HepG2 (cell line): ENCODE measurements at regions not wholly inside any gene's neighbourhood (a gene's known extent, or its start where the extent isn't known, plus 50 kb on each side); places are given as distances from the start of the nearest gene placed in this dataset.

ENCODE experiments used
- ATAC-seq: fragments of 200-7000 bp; cut with Tn5 transposase; 3 replicates; pipeline ENCODE4 v1.9.1; 2020; ENCODE audit warnings: mild to moderate bottlenecking, moderate library complexity
- BruUV-seq: library from RNA; stranded (reverse); fragments of 400-500 nt; replicated peaks from 2 replicates; lab custom pipeline; 2021; lab: Mats Ljungman, UMichigan
- CTCF ChIA-PET: fragments of 300-600 bp; formaldehyde crosslinking; extraction: SDS; loops from one replicate; lab custom pipeline; 2021; ENCODE audit warnings: low total read pairs, inconsistent platforms, low intra/inter-chr PET ratio; lab: Yijun Ruan, JAX
- POLR2A ChIA-PET: fragments of 350-600 bp; sonication (Branson Sonifier 250); formaldehyde crosslinking; loops from one replicate; lab custom pipeline; 2020; ENCODE audit warnings: antibody characterized with exemption, inconsistent platforms; lab: Yijun Ruan, JAX
- DNase-seq: peaks from one replicate; pipeline ENCODE4 v3.0.0-alpha.2; 2015; ENCODE audit warnings: low spot score
- FAIRE-seq: peaks from 3 replicates; lab custom pipeline; 2011; peaks lifted over from hg19 to GRCh38; lab: Jason Lieb, UNC
- H2AFZ ChIP-seq: one replicate; pipeline ENCODE4 v1.6.1; 2011; ENCODE audit warnings: low read length, inconsistent platforms
- H3K27ac ChIP-seq: fragments of 300-600 bp; 3 replicates; pipeline ENCODE4 v1.8.0; 2011; ENCODE audit warnings: mixed run types, mild to moderate bottlenecking, mixed read lengths, low read length, inconsistent platforms; ENCODE audit not compliant: insufficient read depth; ENCODE audit errors: extremely low read length
- H3K27me3 ChIP-seq, 2 experiments: fragments of 200-600 bp in 1 of 2; 2 replicates in 1 of 2; 3 replicates in 1 of 2; pipeline versions ENCODE4 v1.6.0 to v1.8.0; 2011; ENCODE audit warnings: low read length in 2 of 2, mild to moderate bottlenecking in 2 of 2, moderate library complexity in 2 of 2, inconsistent platforms in 1 of 2; ENCODE audit not compliant: insufficient read depth in 2 of 2, control insufficient read depth in 1 of 2
- H3K36me3 ChIP-seq, 2 experiments: fragments of 200-600 bp in 1 of 2; replicated peaks in 1 of 2; 2 replicates in 1 of 2; 3 replicates in 1 of 2; pipeline versions ENCODE4 v1.5.1 to v1.8.0; 2011; ENCODE audit warnings: low read length in 2 of 2, inconsistent platforms in 1 of 2; ENCODE audit not compliant: insufficient read depth in 2 of 2, control insufficient read depth in 1 of 2
- H3K4me1 ChIP-seq: 2 replicates; pipeline ENCODE4 v1.5.1; 2012; ENCODE audit warnings: low read length, inconsistent platforms; ENCODE audit not compliant: insufficient read depth
- H3K4me2 ChIP-seq: 2 replicates; pipeline ENCODE4 v1.6.0; 2011; ENCODE audit warnings: low read depth, low read length, inconsistent platforms
- H3K4me3 ChIP-seq, 3 experiments: fragments of 200-600 bp in 1 of 3; sonication (generic), shearing (Covaris generic) in 1 of 3; replicated peaks in 1 of 3; 2 replicates each; pipeline ENCODE4 v1.5.1; 2011 to 2016; ENCODE audit warnings: low read length in 3 of 3, inconsistent platforms in 2 of 3, low read depth in 2 of 3, mild to moderate bottlenecking in 2 of 3, control low read depth in 1 of 3, mixed read lengths in 1 of 3; ENCODE audit not compliant: insufficient read depth in 1 of 3
- H3K79me2 ChIP-seq: one replicate; pipeline ENCODE4 v1.6.1; 2011; ENCODE audit warnings: low read length, inconsistent platforms; ENCODE audit not compliant: insufficient read depth
- H3K9ac ChIP-seq: 2 replicates; pipeline ENCODE4 v1.6.0; 2011; ENCODE audit warnings: mild to moderate bottlenecking, low read depth, low read length, inconsistent platforms; ENCODE audit not compliant: insufficient read depth
- H3K9me3 ChIP-seq: 2 replicates; pipeline ENCODE4 v1.5.1; 2012; ENCODE audit warnings: mild to moderate bottlenecking, low read length
- H4K20me1 ChIP-seq: 2 replicates; pipeline ENCODE4 v1.6.0; 2011; ENCODE audit warnings: inconsistent platforms, mild to moderate bottlenecking, low read length, moderate library complexity; ENCODE audit not compliant: insufficient read depth
- AKAP8 ChIP-seq: sonication (generic); formaldehyde crosslinking; IDR thresholded peaks from 2 replicates; pipeline ENCODE4 v1.5.1; 2020; ENCODE audit warnings: mild to moderate bottlenecking, missing genetic modification reagents
- HES4 ChIP-seq: sonication (generic); formaldehyde crosslinking; IDR thresholded peaks from 2 replicates; pipeline ENCODE4 v1.9.0; 2021; ENCODE audit warnings: mild to moderate bottlenecking, missing genetic modification reagents, borderline replicate concordance
- NCOA1 ChIP-seq: sonication (generic); formaldehyde crosslinking; IDR thresholded peaks from 2 replicates; pipeline ENCODE4 v1.9.0; 2021; ENCODE audit warnings: missing genetic modification reagents
- RAD21 ChIP-seq: fragments of 450-650 bp; formaldehyde crosslinking; IDR thresholded peaks from 2 replicates; pipeline ENCODE4 v1.5.0; 2020; ENCODE audit warnings: mild to moderate bottlenecking
- U2AF2 ChIP-seq: fragments of 200-400 bp; formaldehyde crosslinking; IDR thresholded peaks from 2 replicates; pipeline ENCODE4 v1.6.1; 2017; ENCODE audit warnings: low read depth, mild to moderate bottlenecking, low read length
- ZNF251 ChIP-seq: sonication (generic); formaldehyde crosslinking; IDR thresholded peaks from 2 replicates; pipeline ENCODE4 v1.9.0; 2021; ENCODE audit warnings: mild to moderate bottlenecking, missing genetic modification reagents
- WGBS: methylation state at CpG from one replicate; pipeline ENCODE4 v1.1.6; 2017; ENCODE audit warnings: low lambda C conversion rate; 5-methylcytosine and 5-hydroxymethylcytosine counted together
- in situ Hi-C: cut with HindIII; loops from 2 replicates; pipeline ENCODE4 v1.10.0; 2017; ENCODE audit warnings: low pct_unique_long_range_greater_than_20kb; ENCODE audit not compliant: extremely low pct_ligation_motif_present
- intact Hi-C: fragments of 100-400 bp; cut with micrococcal nuclease; formaldehyde crosslinking; loops from one replicate; pipeline ENCODE4 v1.10.0; 2022; ENCODE audit not compliant: unreplicated experiment
- TF ChIP-seq, protein P1 (sequence below): sonication (generic); formaldehyde crosslinking; conservative IDR thresholded peaks from 2 replicates; pipeline ENCODE4 v1.5.0; 2020; ENCODE audit warnings: missing genetic modification reagents
- TF ChIP-seq, protein P2 (sequence below): sonication (generic); formaldehyde crosslinking; IDR thresholded peaks from 2 replicates; pipeline ENCODE4 v1.5.0; 2020; ENCODE audit warnings: missing genetic modification reagents

DNA sequence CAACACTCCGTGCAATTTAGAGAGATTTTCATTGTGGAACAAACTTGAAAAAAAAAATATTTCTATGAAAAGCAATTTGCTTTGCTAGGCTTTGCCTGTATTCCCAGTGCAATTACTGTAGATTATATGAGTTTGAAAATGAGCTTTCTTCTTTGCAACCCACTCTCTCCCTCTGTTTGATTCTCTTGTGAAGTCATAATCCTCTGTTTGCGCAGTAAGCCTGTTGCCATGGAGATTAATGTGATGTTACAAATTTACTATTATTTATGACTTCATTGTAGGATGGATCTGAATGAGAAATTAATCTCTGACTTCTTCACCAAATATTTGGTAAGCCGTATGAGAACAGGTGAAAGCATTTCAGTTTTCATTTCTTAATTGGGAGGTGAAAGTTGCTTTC, 320.3 kb downstream of the SPATA31D1 start:
- peaks cover 7% of the 10 kb centered on the region for H3K4me1 ChIP-seq
- H4K20me1 ChIP-seq, result no peaks in the 10 kb centered on the region
- no peak for ATAC-seq
- TF ChIP-seq RAD21 (CRISPR knock-in tag), result no peak
- TF ChIP-seq HES4 (CRISPR knock-in tag), result no peak
- no peak for TF ChIP-seq NCOA1
- TF ChIP-seq AKAP8 (CRISPR knock-in tag), result no peak
- TF ChIP-seq ZNF251 (CRISPR knock-in tag), result no peak
- TF ChIP-seq, protein P1, sequence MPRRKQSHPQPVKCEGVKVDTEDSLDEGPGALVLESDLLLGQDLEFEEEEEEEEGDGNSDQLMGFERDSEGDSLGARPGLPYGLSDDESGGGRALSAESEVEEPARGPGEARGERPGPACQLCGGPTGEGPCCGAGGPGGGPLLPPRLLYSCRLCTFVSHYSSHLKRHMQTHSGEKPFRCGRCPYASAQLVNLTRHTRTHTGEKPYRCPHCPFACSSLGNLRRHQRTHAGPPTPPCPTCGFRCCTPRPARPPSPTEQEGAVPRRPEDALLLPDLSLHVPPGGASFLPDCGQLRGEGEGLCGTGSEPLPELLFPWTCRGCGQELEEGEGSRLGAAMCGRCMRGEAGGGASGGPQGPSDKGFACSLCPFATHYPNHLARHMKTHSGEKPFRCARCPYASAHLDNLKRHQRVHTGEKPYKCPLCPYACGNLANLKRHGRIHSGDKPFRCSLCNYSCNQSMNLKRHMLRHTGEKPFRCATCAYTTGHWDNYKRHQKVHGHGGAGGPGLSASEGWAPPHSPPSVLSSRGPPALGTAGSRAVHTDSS (CRISPR knock-in tag), result no peak
- TF ChIP-seq, protein P2, sequence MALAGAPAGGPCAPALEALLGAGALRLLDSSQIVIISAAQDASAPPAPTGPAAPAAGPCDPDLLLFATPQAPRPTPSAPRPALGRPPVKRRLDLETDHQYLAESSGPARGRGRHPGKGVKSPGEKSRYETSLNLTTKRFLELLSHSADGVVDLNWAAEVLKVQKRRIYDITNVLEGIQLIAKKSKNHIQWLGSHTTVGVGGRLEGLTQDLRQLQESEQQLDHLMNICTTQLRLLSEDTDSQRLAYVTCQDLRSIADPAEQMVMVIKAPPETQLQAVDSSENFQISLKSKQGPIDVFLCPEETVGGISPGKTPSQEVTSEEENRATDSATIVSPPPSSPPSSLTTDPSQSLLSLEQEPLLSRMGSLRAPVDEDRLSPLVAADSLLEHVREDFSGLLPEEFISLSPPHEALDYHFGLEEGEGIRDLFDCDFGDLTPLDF (CRISPR knock-in tag), result no peak
- no peak for TF ChIP-seq U2AF2
- no peak overlapping the region for H2AFZ ChIP-seq
- H3K79me2 ChIP-seq, result no peaks in the 10 kb centered on the region
- H3K4me2 ChIP-seq, result no peak overlapping the region
- intact Hi-C loops (no loop called here), in situ Hi-C loops (no loop called here)
- no TSS peak for BruUV-seq
- WGBS, result 63% methylated on average over 3 of the region's 3 CpGs
- no peak overlapping the region for H3K27ac ChIP-seq
- POLR2A ChIA-PET, result no interaction called here
- no peak overlapping the region for H3K4me3 ChIP-seq
- H3K9me3 ChIP-seq, result peaks cover 18% of the 10 kb centered on the region; the same call in 1 of the 2 replicates
- H3K27me3 ChIP-seq, result no peaks in the 10 kb centered on the region
- no peak for FAIRE-seq
- H3K36me3 ChIP-seq, result no peaks in the 10 kb centered on the region
- no peak overlapping the region for H3K9ac ChIP-seq
- CTCF ChIA-PET, result no interaction called here
- DNase-seq, result no peak
